Endothelial cell of umbilical vein (primary cell): ENCODE measurements at regions not wholly inside any gene's neighbourhood (a gene's known extent, or its start where the extent isn't known, plus 50 kb on each side); places are given as distances from the start of the nearest gene placed in this dataset.

Experiments used
- CTCF ChIP-seq, 2 donors: IDR thresholded peaks; 1 replicate in 1 of 2; 2 replicates in 1 of 2; pipeline ENCODE4 v1.5.1; 2011; ENCODE audit warnings: low read length in 2 of 2, mild to moderate bottlenecking in 2 of 2, moderate library complexity in 2 of 2, control low read depth in 1 of 2, inconsistent platforms in 1 of 2, low read depth in 1 of 2; ENCODE audit not compliant: insufficient read depth in 1 of 2; ENCODE audit errors: extremely low read depth in 1 of 2
- EZH2 ChIP-seq: IDR thresholded peaks from 2 replicates; pipeline ENCODE4 v1.6.1; 2012; ENCODE audit warnings: borderline replicate concordance, low read depth, mild to moderate bottlenecking, moderate library complexity, low read length, inconsistent platforms; ENCODE audit not compliant: severe bottlenecking
- FOS ChIP-seq: IDR thresholded peaks from 2 replicates; pipeline ENCODE4 v1.6.1; 2011; ENCODE audit warnings: mild to moderate bottlenecking, low read length, moderate library complexity, borderline replicate concordance; ENCODE audit not compliant: insufficient read depth
- GATA2 ChIP-seq: IDR thresholded peaks from 2 replicates; pipeline ENCODE4 v1.7.0; 2011; ENCODE audit warnings: low read depth, mild to moderate bottlenecking, moderate library complexity, mixed read lengths, low read length; ENCODE audit not compliant: insufficient read length, insufficient read depth
- JUN ChIP-seq: IDR thresholded peaks from 2 replicates; pipeline ENCODE4 v1.6.1; 2011; ENCODE audit warnings: borderline replicate concordance, low read depth; ENCODE audit not compliant: insufficient read length, insufficient read depth
- MAX ChIP-seq: IDR thresholded peaks from 2 replicates; pipeline ENCODE4 v1.6.1; 2011; ENCODE audit not compliant: insufficient read depth, insufficient read length
- MYC ChIP-seq: IDR thresholded peaks from one replicate; pipeline ENCODE4 v1.6.1; 2011; ENCODE audit warnings: mild to moderate bottlenecking, low read depth, low read length
- POLR2A ChIP-seq: IDR thresholded peaks from 2 replicates; pipeline ENCODE4 v1.6.1; 2012; ENCODE audit warnings: low read depth, mild to moderate bottlenecking, control low read depth, low read length
- POLR2AphosphoS5 ChIP-seq: IDR thresholded peaks from 2 replicates; pipeline ENCODE4 v1.6.1; 2012; ENCODE audit warnings: low read depth, mild to moderate bottlenecking, control low read depth, low read length, moderate library complexity; ENCODE audit not compliant: insufficient read depth

- TF ChIP-seq POLR2A (no peak), CTCF (IDR thresholded peaks at IDR 0.05; ENCODE audit: extremely low read depth in 1 of 2, insufficient read depth in 1 of 2, low read depth in 1 of 2, low read length in 2 of 2) (no peak), POLR2AphosphoS5 (no peak), FOS (no peak), EZH2 (no peak), JUN (no peak), MAX (no peak), MYC (no peak), GATA2 (no peak)
Observed at GRCh38 chr4:30855232-30855631, 135.1 kb downstream of the PCDH7 start.
